MM.1S (cell line): ENCODE measurements at regions not wholly inside any gene's neighbourhood (a gene's known extent, or its start where the extent isn't known, plus 50 kb on each side); places are given as distances from the start of the nearest gene placed in this dataset.
"Not testable (repeated sequence)": the region's sequence is repeated elsewhere in the genome, so short reads cannot be mapped to it uniquely, and the experiment has no call there.

Experiments used
- DNase-seq: peaks from one replicate; pipeline ENCODE4 v3.0.0-alpha.2; 2015
- H2AFZ ChIP-seq: fragments of 300-600 bp; sonication (generic); 2 replicates; pipeline ENCODE4 v1.6.0; 2016; ENCODE audit warnings: antibody characterized with exemption, low read length
- H3F3A ChIP-seq: fragments of 300-600 bp; sonication (generic); 2 replicates; pipeline ENCODE4 v1.6.1; 2016; ENCODE audit warnings: mild to moderate bottlenecking, antibody characterized with exemption, low read length, moderate library complexity, mixed read lengths; ENCODE audit not compliant: insufficient read depth
- H3K27ac ChIP-seq: fragments of 300-600 bp; sonication (generic); 2 replicates; pipeline ENCODE4 v1.5.1; 2016; ENCODE audit warnings: mild to moderate bottlenecking, low read length
- H3K27me3 ChIP-seq: fragments of 300-600 bp; sonication (generic); replicated peaks from 2 replicates; pipeline ENCODE4 v1.6.0; 2016; ENCODE audit warnings: low read length; ENCODE audit not compliant: insufficient read depth
- H3K36me3 ChIP-seq: fragments of 300-600 bp; sonication (generic); replicated peaks from 2 replicates; pipeline ENCODE4 v1.6.1; 2016; ENCODE audit warnings: mild to moderate bottlenecking, low read length, mixed read lengths; ENCODE audit not compliant: insufficient read depth
- H3K4me1 ChIP-seq: fragments of 300-600 bp; sonication (generic); 2 replicates; pipeline ENCODE4 v1.6.1; 2016; ENCODE audit warnings: low read length, mixed read lengths
- H3K4me2 ChIP-seq: fragments of 300-600 bp; sonication (generic); 2 replicates; pipeline ENCODE4 v1.6.0; 2016; ENCODE audit warnings: low read depth, low read length
- H3K4me3 ChIP-seq: fragments of 300-600 bp; sonication (generic); 2 replicates; pipeline ENCODE4 v1.5.1; 2016; ENCODE audit warnings: low read length, mixed read lengths
- H3K79me2 ChIP-seq: fragments of 300-600 bp; sonication (generic); 2 replicates; pipeline ENCODE4 v1.6.1; 2016; ENCODE audit warnings: mixed run types, low read length, mixed read lengths
- H3K9ac ChIP-seq: fragments of 300-600 bp; sonication (generic); 2 replicates; pipeline ENCODE4 v1.6.1; 2016; ENCODE audit warnings: low read length, mixed read lengths
- H3K9me2 ChIP-seq: fragments of 300-600 bp; sonication (generic); replicated peaks from 2 replicates; pipeline ENCODE4 v1.6.1; 2016; ENCODE audit warnings: mild to moderate bottlenecking, low read length, mixed read lengths; ENCODE audit not compliant: insufficient read depth
- H3K9me3 ChIP-seq: fragments of 300-600 bp; sonication (generic); replicated peaks from 2 replicates; pipeline ENCODE4 v1.6.1; 2016; ENCODE audit warnings: mild to moderate bottlenecking, low read length, mixed read lengths; ENCODE audit not compliant: insufficient read depth
- H4K20me1 ChIP-seq: fragments of 300-600 bp; sonication (generic); 2 replicates; pipeline ENCODE4 v1.6.1; 2016; ENCODE audit warnings: mild to moderate bottlenecking, low read length, moderate library complexity, mixed read lengths; ENCODE audit not compliant: insufficient read depth
- EZH2 ChIP-seq: fragments of 300-600 bp; sonication (generic); optimal IDR thresholded peaks from 2 replicates; pipeline ENCODE3; 2017; ENCODE audit warnings: low read depth, mild to moderate bottlenecking, antibody characterized with exemption, low read length, mixed read lengths
- EZH2phosphoT487 ChIP-seq: fragments of 300-600 bp; sonication (generic); IDR thresholded peaks from 2 replicates; pipeline ENCODE4 v1.6.1; 2018; ENCODE audit warnings: antibody characterized with exemption, low read length
- TF ChIP-seq, protein P1 (sequence below): fragments of 300-600 bp; sonication (generic); IDR thresholded peaks from 2 replicates; pipeline ENCODE4 v1.5.1; 2016; ENCODE audit warnings: antibody characterized with exemption, low read length, mixed read lengths

DNA sequence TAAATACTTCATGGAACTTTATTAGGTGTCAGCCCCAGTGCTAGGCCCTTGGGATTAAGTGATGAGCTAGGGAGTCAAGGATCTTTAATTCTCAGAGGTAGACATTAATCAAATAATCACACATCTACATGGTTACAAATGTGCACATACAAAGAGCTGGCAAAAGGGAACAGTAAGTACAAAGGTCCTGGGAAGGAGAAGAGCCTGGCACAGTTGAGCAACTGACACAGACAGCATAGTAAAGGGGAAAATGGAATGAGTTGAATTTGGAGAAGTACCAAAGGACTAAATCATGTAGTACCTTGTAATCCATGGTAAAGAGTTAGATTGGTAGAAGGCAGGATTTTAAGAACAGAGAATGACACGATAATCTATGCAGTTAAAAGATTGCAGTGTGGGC is 116.3 kb downstream of the APIP start:
- H3F3A ChIP-seq, result no peaks in the 10 kb centered on the region
- no peaks in the 10 kb centered on the region for H3K27me3 ChIP-seq
- H3K9ac ChIP-seq, result no peak overlapping the region
- no peak for TF ChIP-seq EZH2
- TF ChIP-seq EZH2phosphoT487, result no peak
- TF ChIP-seq, protein P1, sequence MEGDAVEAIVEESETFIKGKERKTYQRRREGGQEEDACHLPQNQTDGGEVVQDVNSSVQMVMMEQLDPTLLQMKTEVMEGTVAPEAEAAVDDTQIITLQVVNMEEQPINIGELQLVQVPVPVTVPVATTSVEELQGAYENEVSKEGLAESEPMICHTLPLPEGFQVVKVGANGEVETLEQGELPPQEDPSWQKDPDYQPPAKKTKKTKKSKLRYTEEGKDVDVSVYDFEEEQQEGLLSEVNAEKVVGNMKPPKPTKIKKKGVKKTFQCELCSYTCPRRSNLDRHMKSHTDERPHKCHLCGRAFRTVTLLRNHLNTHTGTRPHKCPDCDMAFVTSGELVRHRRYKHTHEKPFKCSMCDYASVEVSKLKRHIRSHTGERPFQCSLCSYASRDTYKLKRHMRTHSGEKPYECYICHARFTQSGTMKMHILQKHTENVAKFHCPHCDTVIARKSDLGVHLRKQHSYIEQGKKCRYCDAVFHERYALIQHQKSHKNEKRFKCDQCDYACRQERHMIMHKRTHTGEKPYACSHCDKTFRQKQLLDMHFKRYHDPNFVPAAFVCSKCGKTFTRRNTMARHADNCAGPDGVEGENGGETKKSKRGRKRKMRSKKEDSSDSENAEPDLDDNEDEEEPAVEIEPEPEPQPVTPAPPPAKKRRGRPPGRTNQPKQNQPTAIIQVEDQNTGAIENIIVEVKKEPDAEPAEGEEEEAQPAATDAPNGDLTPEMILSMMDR, result no peak
- no peak overlapping the region for H3K27ac ChIP-seq
- H3K4me3 ChIP-seq, result no peak overlapping the region
- no peaks in the 10 kb centered on the region for H3K4me1 ChIP-seq
- DNase-seq, result no peak
- H3K79me2 ChIP-seq, result no peaks in the 10 kb centered on the region
- no peaks in the 10 kb centered on the region for H3K9me3 ChIP-seq
- no peaks in the 10 kb centered on the region for H4K20me1 ChIP-seq
- H3K4me2 ChIP-seq, result no peak overlapping the region
- H2AFZ ChIP-seq, result no peak overlapping the region
- H3K36me3 ChIP-seq, result no peaks in the 10 kb centered on the region
- H3K9me2 ChIP-seq, result no peaks in the 10 kb centered on the region

DNA sequence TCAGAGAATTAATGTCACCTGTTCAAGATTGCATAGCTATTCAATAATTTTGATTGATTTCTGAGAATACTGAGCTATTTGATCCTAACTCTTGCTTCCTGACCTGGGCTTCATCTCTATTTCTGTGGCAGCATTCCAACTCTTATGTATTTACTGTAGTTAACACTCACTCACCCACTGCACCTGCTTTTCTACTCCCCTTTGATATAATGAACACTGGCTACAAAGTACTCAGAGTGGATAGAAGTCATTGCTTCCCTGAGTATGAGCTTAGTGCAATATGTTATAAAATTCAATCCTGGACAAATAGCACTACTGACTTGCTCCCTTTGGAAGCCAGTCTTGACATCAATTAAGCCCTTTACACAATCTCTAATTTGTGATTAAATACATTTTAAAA is 117.2 kb downstream of the APIP start:
- H3K9ac ChIP-seq, result no peak overlapping the region
- H3K4me2 ChIP-seq, result no peak overlapping the region
- H3K36me3 ChIP-seq, result no peaks in the 10 kb centered on the region
- no peaks in the 10 kb centered on the region for H3K27me3 ChIP-seq
- H3K4me3 ChIP-seq, result no peak overlapping the region
- H3F3A ChIP-seq, result no peaks in the 10 kb centered on the region
- H3K4me1 ChIP-seq, result no peaks in the 10 kb centered on the region
- TF ChIP-seq EZH2 (no peak), EZH2phosphoT487 (no peak)
- TF ChIP-seq, protein P1, result no peak
- H3K9me2 ChIP-seq, result no peaks in the 10 kb centered on the region
- no peaks in the 10 kb centered on the region for H4K20me1 ChIP-seq
- H2AFZ ChIP-seq, result no peak overlapping the region
- no peaks in the 10 kb centered on the region for H3K9me3 ChIP-seq
- no peak overlapping the region for H3K27ac ChIP-seq
- DNase-seq, result no peak
- no peaks in the 10 kb centered on the region for H3K79me2 ChIP-seq

- H3F3A ChIP-seq, H2AFZ ChIP-seq, H3K4me2 ChIP-seq, H3K9me2 ChIP-seq, H3K27me3 ChIP-seq, H3K79me2 ChIP-seq, H3K36me3 ChIP-seq, H3K9ac ChIP-seq, H3K9me3 ChIP-seq, H4K20me1 ChIP-seq, DNase-seq, H3K27ac ChIP-seq, H3K4me3 ChIP-seq, H3K4me1 ChIP-seq: not testable (repeated sequence)
Measured at GRCh38 chr11:34797497-34797896, 118.7 kb downstream of the APIP start.

- Histone ChIP-seq H3K4me2 (no peak overlapping the region), H3K79me2 (no peaks in the 10 kb centered on the region), H3K9me2 (no peaks in the 10 kb centered on the region), H3K27me3 (no peaks in the 10 kb centered on the region), H3K4me1 (peaks cover 13% of the 10 kb centered on the region), H3K27ac (no peak overlapping the region), H4K20me1 (no peaks in the 10 kb centered on the region), H3F3A (0 out of 2 replicates have a peak, but pooled peaks cover 3% of the 10 kb centered on the region), H3K4me3 (no peak overlapping the region), H3K9me3 (no peaks in the 10 kb centered on the region), H3K9ac (no peak overlapping the region), H3K36me3 (no peaks in the 10 kb centered on the region), H2AFZ (no peak overlapping the region)
- TF ChIP-seq, protein P1, result no peak
- TF ChIP-seq EZH2phosphoT487, result no peak
- TF ChIP-seq EZH2, result no peak
- no peak for DNase-seq
Measured at GRCh38 chr11:34795641-34796040, 120.5 kb downstream of the APIP start.
